ENCODE measurements at regions not wholly inside any gene's neighbourhood (a gene's known extent, or its start where the extent isn't known, plus 50 kb on each side); places are given as distances from the start of the nearest gene placed in this dataset.
"Not testable (repeated sequence)": the region's sequence is repeated elsewhere in the genome, so short reads cannot be mapped to it uniquely, and the experiment has no call there.

GRCh38 chr18:40163254-40163653, 1791.8 kb upstream of the PIK3C3 start:
- Histone ChIP-seq H3K4me1 (ENCODE audit: control insufficient read depth, insufficient read depth, low read length) (no peaks in the 10 kb centered on the region), H3K4me3 (ENCODE audit: low read length) (no peak overlapping the region), H3K9me3 (ENCODE audit: control insufficient read depth, low read length) (no peaks in the 10 kb centered on the region), H3K27ac (ENCODE audit: low read length) (no peak overlapping the region), H3K27me3 (ENCODE audit: control insufficient read depth, insufficient read depth) (no peaks in the 10 kb centered on the region)
- intact Hi-C loops (cut with DNase I) = no loop called here
- no peak for DNase-seq
- no peak for ATAC-seq

- Histone ChIP-seq H3K4me1 (ENCODE audit: control insufficient read depth, insufficient read depth, low read length) (no peaks in the 10 kb centered on the region), H3K27me3 (ENCODE audit: control insufficient read depth, insufficient read depth) (no peaks in the 10 kb centered on the region), H3K9me3 (ENCODE audit: control insufficient read depth, low read length) (no peaks in the 10 kb centered on the region), H3K4me3 (ENCODE audit: low read length) (no peak overlapping the region), H3K27ac (ENCODE audit: low read length) (no peak overlapping the region)
- WGBS = 62% methylated on average over 2 of the region's 2 CpGs
- ATAC-seq (no peak), DNase-seq (no peak)
- intact Hi-C loops (cut with DNase I) = no loop called here
Observed at GRCh38 chr18:40160361-40160760, 1794.7 kb upstream of the PIK3C3 start.

GRCh38 chr18:40159141-40160017, 1795.7 kb upstream of the PIK3C3 start:
- Histone ChIP-seq H3K27me3 (ENCODE audit: control insufficient read depth, insufficient read depth) (no peaks in the 10 kb centered on the region), H3K4me3 (ENCODE audit: low read length) (no peak overlapping the region), H3K27ac (ENCODE audit: low read length) (no peak overlapping the region), H3K4me1 (ENCODE audit: control insufficient read depth, insufficient read depth, low read length) (no peaks in the 10 kb centered on the region), H3K9me3 (ENCODE audit: control insufficient read depth, low read length) (no peaks in the 10 kb centered on the region)
- ATAC-seq (no peak), DNase-seq (no peak)
- 31% methylated on average over 5 of the region's 5 CpGs for WGBS
- intact Hi-C loops (cut with DNase I) = no loop called here

- Histone ChIP-seq H3K4me1 (ENCODE audit: control insufficient read depth, insufficient read depth, low read length) (no peaks in the 10 kb centered on the region), H3K27me3 (ENCODE audit: control insufficient read depth, insufficient read depth) (no peaks in the 10 kb centered on the region), H3K9me3 (ENCODE audit: control insufficient read depth, low read length) (no peaks in the 10 kb centered on the region), H3K4me3 (ENCODE audit: low read length) (no peak overlapping the region), H3K27ac (ENCODE audit: low read length) (no peak overlapping the region)
- WGBS = 84% methylated on average over 7 of the region's 7 CpGs
- ATAC-seq (no peak), DNase-seq (no peak)
- intact Hi-C loops (cut with DNase I) = no loop called here
Observed at GRCh38 chr18:40157120-40157519, 1797.9 kb upstream of the PIK3C3 start.

- DNase-seq (no peak), ATAC-seq (no peak)
- no peak overlapping the region for H3K27ac ChIP-seq (ENCODE audit: low read length)
- no peak overlapping the region for H3K4me3 ChIP-seq (ENCODE audit: low read length)
- H3K27me3 ChIP-seq (ENCODE audit: control insufficient read depth, insufficient read depth) = no peaks in the 10 kb centered on the region
- no peaks in the 10 kb centered on the region for H3K4me1 ChIP-seq (ENCODE audit: control insufficient read depth, insufficient read depth, low read length)
- intact Hi-C loops (cut with DNase I) = no loop called here
- no peaks in the 10 kb centered on the region for H3K9me3 ChIP-seq (ENCODE audit: control insufficient read depth, low read length)
Observed at GRCh38 chr18:40152859-40153258, 1802.2 kb upstream of the PIK3C3 start.

- no peak for DNase-seq
- H3K4me1 ChIP-seq (ENCODE audit: control insufficient read depth, insufficient read depth, low read length) = no peaks in the 10 kb centered on the region
- ATAC-seq = no peak
- 87% methylated on average over 4 of the region's 4 CpGs for WGBS
- H3K9me3 ChIP-seq (ENCODE audit: control insufficient read depth, low read length) = no peaks in the 10 kb centered on the region
- H3K27me3 ChIP-seq (ENCODE audit: control insufficient read depth, insufficient read depth) = no peaks in the 10 kb centered on the region
- H3K27ac ChIP-seq (ENCODE audit: low read length) = no peak overlapping the region
- no peak overlapping the region for H3K4me3 ChIP-seq (ENCODE audit: low read length)
- intact Hi-C loops (cut with DNase I) = loop anchor here in 1 of 4 donors (10.0 kb wide), 1 partner anchor 64 kb away; no protein-coding TSS in a partner anchor
Observed at GRCh38 chr18:40148960-40149359, 1806.1 kb upstream of the PIK3C3 start.

GRCh38 chr18:40133253-40133652, 1821.8 kb upstream of the PIK3C3 start:
- intact Hi-C loops (cut with DNase I) = no loop called here
- H3K9me3 ChIP-seq (ENCODE audit: control insufficient read depth, low read length) = no peaks in the 10 kb centered on the region
- no peak for ATAC-seq
- no peak overlapping the region for H3K27ac ChIP-seq (ENCODE audit: low read length)
- H3K27me3 ChIP-seq (ENCODE audit: control insufficient read depth, insufficient read depth) = no peaks in the 10 kb centered on the region
- H3K4me1 ChIP-seq (ENCODE audit: control insufficient read depth, insufficient read depth, low read length) = no peaks in the 10 kb centered on the region
- 89% methylated on average over 2 of the region's 2 CpGs for WGBS
- H3K4me3 ChIP-seq (ENCODE audit: low read length) = no peak overlapping the region
- no peak for DNase-seq

- ATAC-seq; H3K27me3 ChIP-seq (ENCODE audit: control insufficient read depth, insufficient read depth); H3K4me1 ChIP-seq (ENCODE audit: control insufficient read depth, insufficient read depth, low read length); DNase-seq; H3K9me3 ChIP-seq (ENCODE audit: control insufficient read depth, low read length); H3K27ac ChIP-seq (ENCODE audit: low read length); H3K4me3 ChIP-seq (ENCODE audit: low read length); intact Hi-C loops (cut with DNase I): not testable (repeated sequence)
- 80% methylated on average over 4 of the region's 4 CpGs for WGBS
Observed at GRCh38 chr18:40132438-40132837, 1822.6 kb upstream of the PIK3C3 start.

GRCh38 chr18:40124107-40124506, 1830.9 kb upstream of the PIK3C3 start:
- no peak overlapping the region for H3K27ac ChIP-seq (ENCODE audit: low read length)
- intact Hi-C loops (cut with DNase I) = no loop called here
- DNase-seq (no peak), ATAC-seq (no peak)
- H3K27me3 ChIP-seq (ENCODE audit: control insufficient read depth, insufficient read depth) = no peaks in the 10 kb centered on the region
- no peak overlapping the region for H3K4me3 ChIP-seq (ENCODE audit: low read length)
- WGBS = 70% methylated on average over 2 of the region's 2 CpGs
- H3K9me3 ChIP-seq (ENCODE audit: control insufficient read depth, low read length) = no peaks in the 10 kb centered on the region
- no peaks in the 10 kb centered on the region for H3K4me1 ChIP-seq (ENCODE audit: control insufficient read depth, insufficient read depth, low read length)

GRCh38 chr18:40120796-40121391, 1834.1 kb upstream of the PIK3C3 start:
- Histone ChIP-seq H3K4me3 (ENCODE audit: low read length) (no peak overlapping the region), H3K27me3 (ENCODE audit: control insufficient read depth, insufficient read depth) (no peaks in the 10 kb centered on the region), H3K4me1 (ENCODE audit: control insufficient read depth, insufficient read depth, low read length) (no peaks in the 10 kb centered on the region), H3K27ac (ENCODE audit: low read length) (no peak overlapping the region), H3K9me3 (ENCODE audit: control insufficient read depth, low read length) (no peaks in the 10 kb centered on the region)
- ATAC-seq = no peak
- intact Hi-C loops (cut with DNase I) = no loop called here
- WGBS = 35% methylated on average over 2 of the region's 2 CpGs
- DNase-seq = no peak

- H3K9me3 ChIP-seq (ENCODE audit: control insufficient read depth, low read length) = no peaks in the 10 kb centered on the region
- no peak for ATAC-seq
- H3K27me3 ChIP-seq (ENCODE audit: control insufficient read depth, insufficient read depth) = no peaks in the 10 kb centered on the region
- DNase-seq = no peak
- H3K4me1 ChIP-seq (ENCODE audit: control insufficient read depth, insufficient read depth, low read length) = no peaks in the 10 kb centered on the region
- 84% methylated on average over 1 of the region's 1 CpG for WGBS
- no peak overlapping the region for H3K27ac ChIP-seq (ENCODE audit: low read length)
- H3K4me3 ChIP-seq (ENCODE audit: low read length) = no peak overlapping the region
- intact Hi-C loops (cut with DNase I) = no loop called here
Observed at GRCh38 chr18:40120356-40120755, 1834.7 kb upstream of the PIK3C3 start.
